Activated CD8-positive, alpha-beta T cell treated with anti-CD3 and anti-CD28 coated beads, Interleukin-2, amount 10 ng/mL, durations not matched to agents 7 days and 5 days (primary cell): ENCODE measurements at regions not wholly inside any gene's neighbourhood (a gene's known extent, or its start where the extent isn't known, plus 50 kb on each side); places are given as distances from the start of the nearest gene placed in this dataset.
A peak's percentile ranks its signal among the peaks of the same experiment; 100 is the strongest.
"Not testable (repeated sequence)": the region's sequence is repeated elsewhere in the genome, so short reads cannot be mapped to it uniquely, and the experiment has no call there.

Source experiments
- ATAC-seq: fragments of 150-1000 bp; cut with Tn5 transposase; one replicate; pipeline ENCODE4 v1.10.0; 2021; ENCODE audit warnings: moderate library complexity
- CTCF ChIA-PET: fragments of 350-600 bp; sonication (Branson Sonifier 250); formaldehyde crosslinking; loops from one replicate; lab custom pipeline; 2021; ENCODE audit warnings: antibody characterized with exemption; lab: Charles Lee
- POLR2A ChIA-PET: fragments of 350-600 bp; sonication (Branson Sonifier 250); formaldehyde crosslinking; loops from one replicate; lab custom pipeline; 2021; ENCODE audit warnings: antibody characterized with exemption; lab: Charles Lee
- DNase-seq: peaks from one replicate; pipeline ENCODE4 v3.0.0-alpha.2; 2020
- H3K27ac Mint-ChIP-seq: one replicate; pipeline ENCODE4 v1.8.0; 2021; ENCODE audit warnings: mild to moderate bottlenecking, mixed read lengths
- H3K27me3 Mint-ChIP-seq: one replicate; pipeline ENCODE4 v1.8.0; 2021; ENCODE audit warnings: low read depth, mixed read lengths
- H3K36me3 Mint-ChIP-seq: one replicate; pipeline ENCODE4 v1.8.0; 2021; ENCODE audit warnings: low read depth, mixed read lengths
- H3K4me1 Mint-ChIP-seq: one replicate; pipeline ENCODE4 v1.8.0; 2021; ENCODE audit warnings: low read depth, mixed read lengths
- H3K4me3 Mint-ChIP-seq: one replicate; pipeline ENCODE4 v1.8.0; 2021; ENCODE audit warnings: mild to moderate bottlenecking, mixed read lengths
- H3K9me3 Mint-ChIP-seq: one replicate; pipeline ENCODE4 v1.8.0; 2022; ENCODE audit warnings: mixed read lengths; ENCODE audit not compliant: insufficient read depth

GRCh38 chr1:29687166-29687565 is 450.8 kb downstream of the PTPRU start:
- Mint-ChIP-seq H3K27ac (no peak overlapping the region), H3K4me3 (no peak overlapping the region), H3K27me3 (peaks cover 12% of the 10 kb centered on the region), H3K36me3 (no peaks in the 10 kb centered on the region), H3K9me3 (no peaks in the 10 kb centered on the region), H3K4me1 (peaks cover 10% of the 10 kb centered on the region)
- CTCF ChIA-PET, result interaction anchor here (1.1 to 1.2 kb wide), 2 partner anchors 17 to 545 kb away, joined by 3 to 4 read pairs; no protein-coding TSS in a partner anchor
- POLR2A ChIA-PET, result no interaction called here
- ATAC-seq (no peak), DNase-seq (no peak)

- DNase-seq, result no peak
- Mint-ChIP-seq H3K27ac (no peak overlapping the region), H3K27me3 (peaks cover 9% of the 10 kb centered on the region), H3K9me3 (no peaks in the 10 kb centered on the region), H3K4me1 (peaks cover 10% of the 10 kb centered on the region), H3K4me3 (no peak overlapping the region), H3K36me3 (no peaks in the 10 kb centered on the region)
- ChIA-PET POLR2A (no interaction called here), CTCF (interaction anchor here (1.2 kb wide), 1 partner anchor 18 kb away, joined by 4 read pairs; no protein-coding TSS in a partner anchor)
- no peak for ATAC-seq
These were observed 449.9 kb downstream of the PTPRU start for GRCh38 chr1:29686012-29686930.

GRCh38 chr1:29685387-29685786 is 449.1 kb downstream of the PTPRU start:
- Mint-ChIP-seq H3K27me3 (peaks cover 4% of the 10 kb centered on the region), H3K9me3 (no peaks in the 10 kb centered on the region), H3K4me1 (peaks cover 10% of the 10 kb centered on the region), H3K27ac (no peak overlapping the region), H3K36me3 (no peaks in the 10 kb centered on the region), H3K4me3 (no peak overlapping the region)
- POLR2A ChIA-PET, result no interaction called here
- ATAC-seq, result no peak
- CTCF ChIA-PET, result no interaction called here
- DNase-seq, result no peak

GRCh38 chr1:29684141-29684540 is 447.8 kb downstream of the PTPRU start:
- Mint-ChIP-seq H3K36me3 (no peaks in the 10 kb centered on the region), H3K9me3 (no peaks in the 10 kb centered on the region), H3K4me3 (no peak overlapping the region), H3K27ac (no peak overlapping the region), H3K27me3 (peaks cover 4% of the 10 kb centered on the region), H3K4me1 (peaks cover 10% of the 10 kb centered on the region)
- ChIA-PET CTCF (no interaction called here), POLR2A (no interaction called here)
- DNase-seq, result no peak
- no peak for ATAC-seq

GRCh38 chr1:29683472-29683871 is 447.1 kb downstream of the PTPRU start:
- Mint-ChIP-seq H3K36me3 (no peaks in the 10 kb centered on the region), H3K27me3 (peaks cover 4% of the 10 kb centered on the region), H3K9me3 (no peaks in the 10 kb centered on the region), H3K4me1 (peaks cover 5% of the 10 kb centered on the region), H3K27ac (no peak overlapping the region), H3K4me3 (no peak overlapping the region)
- no peak for ATAC-seq
- CTCF ChIA-PET, result interaction anchor here (0.8 kb wide), 1 partner anchor 20 kb away, joined by 3 read pairs; no protein-coding TSS in a partner anchor
- POLR2A ChIA-PET, result no interaction called here
- no peak for DNase-seq

GRCh38 chr1:29682919-29683295 is 446.6 kb downstream of the PTPRU start:
- DNase-seq (no peak), ATAC-seq (no peak)
- no peaks in the 10 kb centered on the region for H3K4me1 Mint-ChIP-seq
- no peak overlapping the region for H3K4me3 Mint-ChIP-seq
- peaks cover 4% of the 10 kb centered on the region for H3K27me3 Mint-ChIP-seq
- no peaks in the 10 kb centered on the region for H3K36me3 Mint-ChIP-seq
- CTCF ChIA-PET, result interaction anchor here (0.8 kb wide), 1 partner anchor 20 kb away, joined by 3 read pairs; no protein-coding TSS in a partner anchor
- no peak overlapping the region for H3K27ac Mint-ChIP-seq
- H3K9me3 Mint-ChIP-seq, result no peaks in the 10 kb centered on the region
- POLR2A ChIA-PET, result no interaction called here

- ChIA-PET POLR2A (no interaction called here), CTCF (interaction anchor here (0.8 kb wide), 1 partner anchor 21 kb away, joined by 3 read pairs; no protein-coding TSS in a partner anchor)
- DNase-seq, result no peak
- H3K27me3 Mint-ChIP-seq, result peaks cover 4% of the 10 kb centered on the region
- H3K4me1 Mint-ChIP-seq, result no peaks in the 10 kb centered on the region
- H3K4me3 Mint-ChIP-seq, result no peak overlapping the region
- no peaks in the 10 kb centered on the region for H3K36me3 Mint-ChIP-seq
- H3K27ac Mint-ChIP-seq, result no peak overlapping the region
- H3K9me3 Mint-ChIP-seq, result no peaks in the 10 kb centered on the region
- no peak for ATAC-seq
These were observed 446.0 kb downstream of the PTPRU start for GRCh38 chr1:29682171-29682918.

GRCh38 chr1:29681416-29681815 is 445.1 kb downstream of the PTPRU start:
- H3K4me1 Mint-ChIP-seq, DNase-seq, CTCF ChIA-PET, H3K4me3 Mint-ChIP-seq, POLR2A ChIA-PET, H3K27ac Mint-ChIP-seq, ATAC-seq, H3K36me3 Mint-ChIP-seq, H3K9me3 Mint-ChIP-seq, H3K27me3 Mint-ChIP-seq: not testable (repeated sequence)

- Mint-ChIP-seq H3K4me3 (no peak overlapping the region), H3K9me3 (no peaks in the 10 kb centered on the region), H3K27me3 (no peaks in the 10 kb centered on the region), H3K36me3 (no peaks in the 10 kb centered on the region), H3K4me1 (no peaks in the 10 kb centered on the region), H3K27ac (no peak overlapping the region)
- POLR2A ChIA-PET, result no interaction called here
- CTCF ChIA-PET, result no interaction called here
- DNase-seq (no peak), ATAC-seq (no peak)
These were observed 443.7 kb downstream of the PTPRU start for GRCh38 chr1:29679828-29680558.

GRCh38 chr1:29679316-29679715 is 443.0 kb downstream of the PTPRU start:
- DNase-seq (no peak), ATAC-seq (no peak)
- Mint-ChIP-seq H3K27ac (no peak overlapping the region), H3K27me3 (no peaks in the 10 kb centered on the region), H3K4me3 (no peak overlapping the region), H3K4me1 (no peaks in the 10 kb centered on the region), H3K9me3 (no peaks in the 10 kb centered on the region), H3K36me3 (no peaks in the 10 kb centered on the region)
- CTCF ChIA-PET, result no interaction called here
- POLR2A ChIA-PET, result no interaction called here

GRCh38 chr1:29677028-29678024 is 441.0 kb downstream of the PTPRU start:
- no peak overlapping the region for H3K27ac Mint-ChIP-seq
- no peaks in the 10 kb centered on the region for H3K9me3 Mint-ChIP-seq

More at GRCh38 chr1:29677028-29678024, 441.0 kb downstream of the PTPRU start:
- no peaks in the 10 kb centered on the region for H3K4me1 Mint-ChIP-seq
- POLR2A ChIA-PET, result no interaction called here
- DNase-seq (peak; percentile 16), ATAC-seq (no peak)
- CTCF ChIA-PET, result no interaction called here
- no peaks in the 10 kb centered on the region for H3K27me3 Mint-ChIP-seq
- H3K4me3 Mint-ChIP-seq, result no peak overlapping the region
- H3K36me3 Mint-ChIP-seq, result no peaks in the 10 kb centered on the region
